Posterior vena cava (tissue), 2 donors: ENCODE measurements at regions not wholly inside any gene's neighbourhood (a gene's known extent, or its start where the extent isn't known, plus 50 kb on each side); places are given as distances from the start of the nearest gene placed in this dataset.

Experiments
- DNase-seq: peaks from one replicate; pipeline ENCODE4 v3.0.0-alpha.2; 2020; ENCODE audit warnings: low spot score
- intact Hi-C, 2 donors: fragments of 100-400 bp; cut with DNase I; formaldehyde crosslinking; loops; one replicate each; pipeline versions ENCODE4 v1.14.1 to v1.14.2; 2022 to 2023
- donor health status: DM: yes; HTN: yes; CAD: no.
- donor health status: DM: yes; HTN: yes; CAD: no.

- DNase-seq, result no peak
- intact Hi-C loops, result loop anchor here (2.0 to 10.0 kb wide), 2 partner anchors 47 to 191 kb away; no protein-coding TSS in a partner anchor
Observed at GRCh38 chr2:18433872-18434271, 126.6 kb downstream of the RDH14 start.

GRCh38 chr2:18432999-18433398, 127.5 kb downstream of the RDH14 start:
- no peak for DNase-seq
- intact Hi-C loops, result loop anchor here (2.0 to 10.0 kb wide), 2 partner anchors 46 to 192 kb away; no protein-coding TSS in a partner anchor

GRCh38 chr2:18430996-18431748, 129.3 kb downstream of the RDH14 start:
- DNase-seq, result no peak
- intact Hi-C loops, result loop anchor here in 1 of 2 donors (10.0 kb wide), 1 partner anchor 194 kb away; no protein-coding TSS in a partner anchor

GRCh38 chr2:18428516-18428915, 131.9 kb downstream of the RDH14 start:
- intact Hi-C loops, result no loop called here
- no peak for DNase-seq

GRCh38 chr2:18427762-18428161, 132.7 kb downstream of the RDH14 start:
- no peak for DNase-seq
- intact Hi-C loops, result no loop called here

- intact Hi-C loops, result no loop called here
- no peak for DNase-seq
Observed at GRCh38 chr2:18426174-18426573, 134.3 kb downstream of the RDH14 start.

GRCh38 chr2:18425210-18425703, 135.2 kb downstream of the RDH14 start:
- no peak for DNase-seq

GRCh38 chr2:18423636-18424035, 136.8 kb downstream of the RDH14 start:
- DNase-seq, result no peak
- intact Hi-C loops, result no loop called here

More at GRCh38 chr2:18425210-18425703, 135.2 kb downstream of the RDH14 start:
- intact Hi-C loops, result no loop called here

- DNase-seq, result no peak
- intact Hi-C loops, result no loop called here
Observed at GRCh38 chr2:18422432-18423165, 137.9 kb downstream of the RDH14 start.

GRCh38 chr2:18413676-18414396, 146.6 kb downstream of the RDH14 start:
- no peak for DNase-seq

GRCh38 chr2:18412980-18413675, 147.3 kb downstream of the RDH14 start:
- no peak for DNase-seq
- intact Hi-C loops, result no loop called here

More at GRCh38 chr2:18413676-18414396, 146.6 kb downstream of the RDH14 start:
- intact Hi-C loops, result no loop called here

GRCh38 chr2:18411626-18412025, 148.8 kb downstream of the RDH14 start:
- no peak for DNase-seq

GRCh38 chr2:18410543-18410942, 149.9 kb downstream of the RDH14 start:
- intact Hi-C loops, result no loop called here
- no peak for DNase-seq

More at GRCh38 chr2:18411626-18412025, 148.8 kb downstream of the RDH14 start:
- intact Hi-C loops, result no loop called here

GRCh38 chr2:18408638-18409037, 151.8 kb downstream of the RDH14 start:
- no peak for DNase-seq
- intact Hi-C loops, result no loop called here

GRCh38 chr2:18406219-18406618, 154.2 kb downstream of the RDH14 start:
- intact Hi-C loops, result no loop called here
- DNase-seq, result no peak

GRCh38 chr2:18404708-18405107, 155.7 kb downstream of the RDH14 start:
- intact Hi-C loops, result no loop called here
- no peak for DNase-seq

- intact Hi-C loops, result no loop called here
- DNase-seq, result no peak
Observed at GRCh38 chr2:18403921-18404522, 156.4 kb downstream of the RDH14 start.

- DNase-seq, result no peak
- intact Hi-C loops, result no loop called here
Observed at GRCh38 chr2:18402831-18403230, 157.6 kb downstream of the RDH14 start.

- intact Hi-C loops, result no loop called here
- DNase-seq, result no peak
Observed at GRCh38 chr2:18401471-18401870, 159.0 kb downstream of the RDH14 start.
